OCI-LY3 (cell line): ENCODE measurements at regions not wholly inside any gene's neighbourhood (a gene's known extent, or its start where the extent isn't known, plus 50 kb on each side); places are given as distances from the start of the nearest gene placed in this dataset.

Source experiments
- H2AFZ ChIP-seq: fragments of 200-600, 300-600 bp; shearing (Covaris generic); 2 replicates; pipeline ENCODE4 v1.6.0; 2014; ENCODE audit warnings: antibody characterized with exemption, low read depth, low read length
- H3K27ac ChIP-seq: fragments of 200-600, 300-600 bp; sonication (generic); 2 replicates; pipeline ENCODE4 v1.5.1; 2014; ENCODE audit warnings: mild to moderate bottlenecking, low read length, moderate library complexity, mixed read lengths
- H3K27me3 ChIP-seq: fragments of 200-600, 300-600 bp; sonication (generic); 2 replicates; pipeline ENCODE4 v1.6.1; 2014; ENCODE audit warnings: low read depth, low read length, mixed read lengths
- H3K36me3 ChIP-seq: fragments of 200-600, 300-600 bp; sonication (generic); replicated peaks from 2 replicates; pipeline ENCODE3; 2014; ENCODE audit warnings: low read depth, low read length, mixed read lengths
- H3K4me1 ChIP-seq: fragments of 300-600, 200-600 bp; sonication (generic); 2 replicates; pipeline ENCODE4 v1.6.1; 2014; ENCODE audit warnings: low read length, mixed read lengths
- H3K4me2 ChIP-seq: fragments of 200-600, 300-600 bp; sonication (generic); 2 replicates; pipeline ENCODE4 v1.6.1; 2014; ENCODE audit warnings: low read length, mixed read lengths
- H3K4me3 ChIP-seq: fragments of 300-600, 200-600 bp; sonication (generic); 2 replicates; pipeline ENCODE4 v1.5.1; 2014; ENCODE audit warnings: antibody characterized with exemption, mild to moderate bottlenecking, low read length, moderate library complexity
- H3K79me2 ChIP-seq: fragments of 300-600, 200-600 bp; shearing (Covaris generic); 2 replicates; pipeline ENCODE4 v1.6.1; 2014; ENCODE audit warnings: mild to moderate bottlenecking, low read length, mixed read lengths
- H3K9ac ChIP-seq: fragments of 300-600, 200-600 bp; shearing (Covaris generic); 2 replicates; pipeline ENCODE4 v1.6.0; 2014; ENCODE audit warnings: mild to moderate bottlenecking, low read length, moderate library complexity
- H3K9me3 ChIP-seq: fragments of 200-600, 300-600 bp; shearing (Covaris generic); 2 replicates; pipeline ENCODE4 v1.6.1; 2014; ENCODE audit warnings: low read length, mixed read lengths; ENCODE audit not compliant: insufficient read depth
- H4K20me1 ChIP-seq: fragments of 200-600, 300-600 bp; sonication (generic); 2 replicates; pipeline ENCODE4 v1.6.1; 2016; ENCODE audit warnings: low read length, mixed read lengths; ENCODE audit not compliant: insufficient read depth
- CTCF ChIP-seq: fragments of 200-600, 300-600 bp; sonication (generic); IDR thresholded peaks from 2 replicates; pipeline ENCODE4 v1.5.1; 2014; ENCODE audit warnings: antibody characterized with exemption, low read length, low read depth
- EZH2phosphoT487 ChIP-seq: fragments of 200-600 bp; shearing (Covaris generic); IDR thresholded peaks from 2 replicates; pipeline ENCODE4 v1.6.1; 2018; ENCODE audit warnings: antibody characterized with exemption, mixed run types, low read depth

- no peak for TF ChIP-seq CTCF
- TF ChIP-seq EZH2phosphoT487: no peak
These were observed 2217.4 kb upstream of the WWC1 start for GRCh38 chr5:166073901-166074581.

DNA sequence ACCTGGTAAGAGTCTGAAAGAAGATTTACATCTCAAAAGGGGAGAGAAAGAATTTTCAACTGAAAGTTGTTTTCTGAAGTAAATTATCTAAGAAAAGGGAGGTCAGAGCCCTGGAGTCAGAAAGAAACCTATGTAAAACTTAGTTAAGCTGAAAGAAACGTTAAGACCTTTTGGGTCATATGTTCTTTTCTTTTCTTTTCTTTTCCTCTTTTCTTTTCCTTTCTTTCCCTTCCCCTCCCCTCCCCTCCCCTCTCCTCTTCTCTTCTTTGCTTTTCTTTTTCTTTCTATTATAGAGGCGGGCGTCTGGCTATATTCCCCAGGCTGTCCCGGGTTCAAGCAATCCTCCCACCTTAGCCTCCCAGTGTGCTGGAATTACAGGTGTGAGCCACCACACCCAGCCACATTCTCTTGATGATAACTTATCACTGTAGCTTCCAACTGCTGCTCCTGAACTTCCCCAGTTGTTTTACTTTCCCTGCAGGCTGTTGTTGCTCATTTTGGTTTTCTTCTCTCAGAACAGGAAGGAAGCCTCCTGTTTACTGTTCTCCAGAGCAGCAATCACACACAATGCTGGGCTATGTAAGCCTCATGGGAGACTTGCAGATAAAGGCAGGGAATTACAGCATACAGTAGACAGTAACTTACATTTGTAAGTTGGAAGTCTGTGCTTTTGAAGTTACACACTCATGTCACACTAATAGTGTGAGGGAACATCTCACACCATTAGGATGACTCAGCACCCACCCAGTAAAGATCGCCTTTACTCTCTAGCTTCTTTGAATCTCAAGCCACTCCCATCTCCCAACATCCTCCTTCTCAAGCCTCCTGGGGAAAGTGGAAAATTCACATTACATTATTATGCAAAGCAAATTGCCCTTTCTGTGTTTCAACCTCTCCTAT, 2216.6 kb upstream of the WWC1 start:
- H4K20me1 ChIP-seq: no peaks in the 10 kb centered on the region
- H3K9me3 ChIP-seq: no peaks in the 10 kb centered on the region
- H3K36me3 ChIP-seq: no peaks in the 10 kb centered on the region
- H3K4me2 ChIP-seq: no peak overlapping the region
- TF ChIP-seq EZH2phosphoT487: no peak
- TF ChIP-seq CTCF: no peak
- no peaks in the 10 kb centered on the region for H3K4me1 ChIP-seq
- no peak overlapping the region for H3K27ac ChIP-seq
- H3K79me2 ChIP-seq: no peaks in the 10 kb centered on the region
- no peak overlapping the region for H3K9ac ChIP-seq
- no peak overlapping the region for H2AFZ ChIP-seq
- no peak overlapping the region for H3K4me3 ChIP-seq
- H3K27me3 ChIP-seq: no peaks in the 10 kb centered on the region

More at GRCh38 chr5:166073901-166074581, 2217.4 kb upstream of the WWC1 start:
- H3K4me2 ChIP-seq: no peak overlapping the region
- no peak overlapping the region for H3K4me3 ChIP-seq
- H3K9me3 ChIP-seq: no peaks in the 10 kb centered on the region
- no peak overlapping the region for H2AFZ ChIP-seq
- H3K27me3 ChIP-seq: no peaks in the 10 kb centered on the region
- H3K4me1 ChIP-seq: no peaks in the 10 kb centered on the region
- no peak overlapping the region for H3K9ac ChIP-seq
- H3K36me3 ChIP-seq: no peaks in the 10 kb centered on the region
- H3K27ac ChIP-seq: no peak overlapping the region
- no peaks in the 10 kb centered on the region for H3K79me2 ChIP-seq
- no peaks in the 10 kb centered on the region for H4K20me1 ChIP-seq

DNA sequence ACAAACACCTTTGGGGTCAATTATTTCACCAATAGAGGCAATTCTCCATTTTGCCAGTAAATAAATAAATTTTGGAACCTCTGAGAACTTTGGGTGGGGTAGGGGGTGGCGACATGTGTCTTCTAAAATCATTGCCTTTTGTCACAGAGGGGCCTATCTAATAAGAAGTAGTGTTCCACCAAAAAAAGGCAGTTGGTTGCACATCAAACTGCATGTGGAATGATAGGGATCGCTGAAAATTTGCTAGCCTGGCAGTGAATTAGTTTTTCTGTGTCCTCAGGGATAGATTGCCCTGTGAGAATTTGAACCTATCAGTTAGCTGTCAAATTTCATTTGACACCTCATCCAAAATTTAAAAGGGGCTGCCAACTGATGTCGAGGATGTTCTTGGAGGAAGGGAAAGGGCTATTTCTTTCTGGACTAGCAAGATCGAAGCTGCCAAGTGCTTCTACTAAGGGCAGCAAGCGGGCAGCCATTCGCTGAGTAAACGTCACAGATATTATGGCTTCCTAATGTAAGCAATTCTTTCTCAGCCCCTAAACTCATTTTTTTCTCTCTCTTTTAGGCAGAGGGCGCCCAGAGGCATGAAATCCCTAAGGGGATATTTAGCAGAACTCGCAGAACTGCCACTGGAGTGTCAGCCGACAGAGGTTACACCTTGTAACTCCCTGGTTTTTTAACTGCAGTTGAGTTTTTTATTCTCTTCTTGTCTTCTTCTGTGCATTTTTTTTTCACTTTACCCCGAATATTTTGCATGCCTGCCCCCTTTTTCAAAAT, 2208.1 kb upstream of the WWC1 start:
- H3K27ac ChIP-seq: no peak overlapping the region
- H3K27me3 ChIP-seq: no peaks in the 10 kb centered on the region
- no peaks in the 10 kb centered on the region for H3K36me3 ChIP-seq
- TF ChIP-seq EZH2phosphoT487 (no peak), CTCF (no peak)
- H3K4me3 ChIP-seq: no peak overlapping the region
- no peaks in the 10 kb centered on the region for H3K4me1 ChIP-seq
- H3K79me2 ChIP-seq: no peaks in the 10 kb centered on the region
- no peaks in the 10 kb centered on the region for H3K9me3 ChIP-seq
- no peak overlapping the region for H2AFZ ChIP-seq
- no peak overlapping the region for H3K9ac ChIP-seq
- no peaks in the 10 kb centered on the region for H4K20me1 ChIP-seq
- H3K4me2 ChIP-seq: no peak overlapping the region

GRCh38 chr5:166086568-166086967, 2204.9 kb upstream of the WWC1 start:
- H3K27me3 ChIP-seq: no peaks in the 10 kb centered on the region
- no peak overlapping the region for H3K4me3 ChIP-seq
- TF ChIP-seq CTCF: no peak
- no peak for TF ChIP-seq EZH2phosphoT487
- no peaks in the 10 kb centered on the region for H3K4me1 ChIP-seq
- H3K9ac ChIP-seq: no peak overlapping the region
- H3K36me3 ChIP-seq: no peaks in the 10 kb centered on the region
- H2AFZ ChIP-seq: no peak overlapping the region
- no peaks in the 10 kb centered on the region for H3K9me3 ChIP-seq
- H4K20me1 ChIP-seq: no peaks in the 10 kb centered on the region
- H3K4me2 ChIP-seq: no peak overlapping the region
- H3K27ac ChIP-seq: no peak overlapping the region
- H3K79me2 ChIP-seq: no peaks in the 10 kb centered on the region
